ENCODE measurements at regions not wholly inside any gene's neighbourhood (a gene's known extent, or its start where the extent isn't known, plus 50 kb on each side); places are given as distances from the start of the nearest gene placed in this dataset.

DNA sequence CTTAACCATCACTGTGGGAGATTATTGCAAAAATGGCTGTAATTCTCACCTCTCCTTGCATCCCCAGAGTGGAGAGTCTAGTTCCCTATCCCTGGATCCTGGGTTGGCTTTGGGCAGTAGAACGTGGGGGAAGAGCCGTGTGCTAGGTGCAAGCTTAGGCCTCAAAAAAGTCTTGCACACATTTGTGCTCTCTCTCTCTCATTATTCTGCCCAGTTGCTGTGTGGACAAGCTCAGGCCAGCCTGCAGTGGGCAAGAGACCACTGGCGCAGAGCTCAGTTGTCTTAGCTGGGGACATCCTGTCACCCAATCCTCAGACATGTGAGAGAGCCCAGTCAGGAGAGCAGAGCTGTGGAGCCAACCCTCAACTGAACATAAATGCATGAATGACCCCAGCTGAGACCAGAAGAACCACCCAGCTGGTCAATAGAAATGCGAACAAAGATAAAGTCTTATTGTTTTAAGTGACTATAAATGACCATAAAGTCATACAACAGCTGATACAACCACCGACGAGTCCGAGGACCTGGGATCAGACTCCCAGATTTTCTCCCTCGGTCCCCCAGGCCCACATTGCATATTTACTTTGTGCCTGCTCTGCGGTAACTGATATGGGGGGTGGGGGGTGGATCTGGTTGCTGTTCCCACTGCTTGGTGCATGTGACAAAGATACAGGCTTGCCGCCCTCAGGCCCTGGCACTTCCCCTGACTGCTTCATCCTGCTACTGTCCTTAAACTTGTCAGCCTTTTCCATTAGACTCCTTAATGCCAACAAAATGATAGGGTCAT lies 166.4 kb upstream of the MVB12B start:
- TF ChIP-seq, protein P1, sequence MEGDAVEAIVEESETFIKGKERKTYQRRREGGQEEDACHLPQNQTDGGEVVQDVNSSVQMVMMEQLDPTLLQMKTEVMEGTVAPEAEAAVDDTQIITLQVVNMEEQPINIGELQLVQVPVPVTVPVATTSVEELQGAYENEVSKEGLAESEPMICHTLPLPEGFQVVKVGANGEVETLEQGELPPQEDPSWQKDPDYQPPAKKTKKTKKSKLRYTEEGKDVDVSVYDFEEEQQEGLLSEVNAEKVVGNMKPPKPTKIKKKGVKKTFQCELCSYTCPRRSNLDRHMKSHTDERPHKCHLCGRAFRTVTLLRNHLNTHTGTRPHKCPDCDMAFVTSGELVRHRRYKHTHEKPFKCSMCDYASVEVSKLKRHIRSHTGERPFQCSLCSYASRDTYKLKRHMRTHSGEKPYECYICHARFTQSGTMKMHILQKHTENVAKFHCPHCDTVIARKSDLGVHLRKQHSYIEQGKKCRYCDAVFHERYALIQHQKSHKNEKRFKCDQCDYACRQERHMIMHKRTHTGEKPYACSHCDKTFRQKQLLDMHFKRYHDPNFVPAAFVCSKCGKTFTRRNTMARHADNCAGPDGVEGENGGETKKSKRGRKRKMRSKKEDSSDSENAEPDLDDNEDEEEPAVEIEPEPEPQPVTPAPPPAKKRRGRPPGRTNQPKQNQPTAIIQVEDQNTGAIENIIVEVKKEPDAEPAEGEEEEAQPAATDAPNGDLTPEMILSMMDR (IDR thresholded peaks at IDR 0.05) = no peak
- TF ChIP-seq POLR2A (IDR thresholded peaks at IDR 0.05) (no peak), EP300 (IDR thresholded peaks at IDR 0.05) (no peak), POLR2AphosphoS5 (IDR thresholded peaks at IDR 0.05) (no peak)

All from suprapubic skin (tissue), 4 donors.